SKM-1 (cell line): ENCODE measurements at regions not wholly inside any gene's neighbourhood (a gene's known extent, or its start where the extent isn't known, plus 50 kb on each side); places are given as distances from the start of the nearest gene placed in this dataset.
"Not testable (repeated sequence)": the region's sequence is repeated elsewhere in the genome, so short reads cannot be mapped to it uniquely, and the experiment has no call there.

Experiments used
- DNase-seq: peaks from one replicate; lab custom pipeline; 2025; ENCODE audit not compliant: unreplicated experiment; lab: John Stamatoyannopoulos, UW

GRCh38 chr12:23236066-23236780, 611.3 kb downstream of the ETNK1 start:
- no peak for DNase-seq

- DNase-seq = no peak
These were observed 611.8 kb downstream of the ETNK1 start for GRCh38 chr12:23236811-23237210.

GRCh38 chr12:23238190-23238589, 613.2 kb downstream of the ETNK1 start:
- DNase-seq = no peak

GRCh38 chr12:23238957-23239356, 614.0 kb downstream of the ETNK1 start:
- DNase-seq = no peak

GRCh38 chr12:23245186-23245585, 620.2 kb downstream of the ETNK1 start:
- no peak for DNase-seq

- no peak for DNase-seq
These were observed 628.2 kb downstream of the ETNK1 start for GRCh38 chr12:23253191-23253590.

- DNase-seq = not testable (repeated sequence)
These were observed 628.9 kb downstream of the ETNK1 start for GRCh38 chr12:23253910-23254309.

- no peak for DNase-seq
These were observed 634.6 kb downstream of the ETNK1 start for GRCh38 chr12:23259558-23259957.

GRCh38 chr12:23262670-23263069, 637.7 kb downstream of the ETNK1 start:
- no peak for DNase-seq

GRCh38 chr12:23277831-23278230, 652.9 kb downstream of the ETNK1 start:
- DNase-seq = no peak

GRCh38 chr12:23281295-23281694, 656.3 kb downstream of the ETNK1 start:
- DNase-seq = no peak

- DNase-seq = no peak
These were observed 657.7 kb downstream of the ETNK1 start for GRCh38 chr12:23282701-23283100.

GRCh38 chr12:23285764-23286530, 661.0 kb downstream of the ETNK1 start:
- not testable (repeated sequence) for DNase-seq

- no peak for DNase-seq
These were observed 658.7 kb downstream of the SOX5 start for GRCh38 chr12:23290627-23291330.

- no peak for DNase-seq
These were observed 646.2 kb downstream of the SOX5 start for GRCh38 chr12:23303220-23303619.

- DNase-seq = no peak
These were observed 645.6 kb downstream of the SOX5 start for GRCh38 chr12:23303821-23304220.

- no peak for DNase-seq
These were observed 615.5 kb downstream of the SOX5 start for GRCh38 chr12:23333938-23334337.

GRCh38 chr12:23335593-23335992, 613.9 kb downstream of the SOX5 start:
- DNase-seq = no peak

- DNase-seq = no peak
These were observed 612.3 kb downstream of the SOX5 start for GRCh38 chr12:23337213-23337612.

GRCh38 chr12:23340351-23340750, 609.1 kb downstream of the SOX5 start:
- DNase-seq = no peak

GRCh38 chr12:23342407-23342806, 607.1 kb downstream of the SOX5 start:
- DNase-seq = no peak

- no peak for DNase-seq
These were observed 599.9 kb downstream of the SOX5 start for GRCh38 chr12:23349564-23349963.
